HG02642 (cell line): ENCODE measurements at regions not wholly inside any gene's neighbourhood (a gene's known extent, or its start where the extent isn't known, plus 50 kb on each side); places are given as distances from the start of the nearest gene placed in this dataset.
"Not testable (repeated sequence)": the region's sequence is repeated elsewhere in the genome, so short reads cannot be mapped to it uniquely, and the experiment has no call there.

Source experiments
- ATAC-seq: cut with Tn5 transposase; IDR thresholded peaks from one replicate; pipeline ENCODE4 v1.9.1; 2021; ENCODE audit warnings: mild to moderate bottlenecking; ENCODE audit not compliant: unreplicated experiment, poor library complexity

GRCh38 chr13:83048419-83048818, 833.9 kb downstream of the SLITRK1 start:
- ATAC-seq = no peak

GRCh38 chr13:83024955-83025594, 857.2 kb downstream of the SLITRK1 start:
- no peak for ATAC-seq

- ATAC-seq = no peak
Measured at GRCh38 chr13:83024232-83024631, 858.0 kb downstream of the SLITRK1 start.

GRCh38 chr13:83019986-83020385, 862.3 kb downstream of the SLITRK1 start:
- no peak for ATAC-seq

- ATAC-seq = no peak
Measured at GRCh38 chr13:83009987-83010386, 872.3 kb downstream of the SLITRK1 start.

- ATAC-seq = no peak
Measured at GRCh38 chr13:83008212-83008929, 873.9 kb downstream of the SLITRK1 start.

GRCh38 chr13:83007226-83007625, 875.0 kb downstream of the SLITRK1 start:
- ATAC-seq = no peak

- ATAC-seq = no peak
Measured at GRCh38 chr13:83003185-83003584, 879.1 kb downstream of the SLITRK1 start.

GRCh38 chr13:82993417-82993816, 888.9 kb downstream of the SLITRK1 start:
- no peak for ATAC-seq

GRCh38 chr13:82976499-82976898, 905.8 kb downstream of the SLITRK1 start:
- ATAC-seq = no peak

GRCh38 chr13:82963226-82964099, 918.8 kb downstream of the SLITRK1 start:
- no peak for ATAC-seq

GRCh38 chr13:82962397-82962796, 919.9 kb downstream of the SLITRK1 start:
- ATAC-seq = no peak

GRCh38 chr13:82961757-82962156, 920.5 kb downstream of the SLITRK1 start:
- ATAC-seq = no peak

GRCh38 chr13:82952336-82952735, 929.9 kb downstream of the SLITRK1 start:
- not testable (repeated sequence) for ATAC-seq

- ATAC-seq = no peak
Measured at GRCh38 chr13:82947683-82948082, 934.6 kb downstream of the SLITRK1 start.

- no peak for ATAC-seq
Measured at GRCh38 chr13:82947191-82947621, 935.1 kb downstream of the SLITRK1 start.

- ATAC-seq = no peak
Measured at GRCh38 chr13:82938644-82939043, 943.6 kb downstream of the SLITRK1 start.

GRCh38 chr13:82934000-82934399, 948.3 kb downstream of the SLITRK1 start:
- no peak for ATAC-seq

GRCh38 chr13:82925114-82925513, 957.2 kb downstream of the SLITRK1 start:
- no peak for ATAC-seq

GRCh38 chr13:82917984-82918383, 964.3 kb downstream of the SLITRK1 start:
- ATAC-seq = no peak

- ATAC-seq = no peak
Measured at GRCh38 chr13:82912564-82912963, 969.7 kb downstream of the SLITRK1 start.
